ENCODE measurements at regions not wholly inside any gene's neighbourhood (a gene's known extent, or its start where the extent isn't known, plus 50 kb on each side); places are given as distances from the start of the nearest gene placed in this dataset.

DNA sequence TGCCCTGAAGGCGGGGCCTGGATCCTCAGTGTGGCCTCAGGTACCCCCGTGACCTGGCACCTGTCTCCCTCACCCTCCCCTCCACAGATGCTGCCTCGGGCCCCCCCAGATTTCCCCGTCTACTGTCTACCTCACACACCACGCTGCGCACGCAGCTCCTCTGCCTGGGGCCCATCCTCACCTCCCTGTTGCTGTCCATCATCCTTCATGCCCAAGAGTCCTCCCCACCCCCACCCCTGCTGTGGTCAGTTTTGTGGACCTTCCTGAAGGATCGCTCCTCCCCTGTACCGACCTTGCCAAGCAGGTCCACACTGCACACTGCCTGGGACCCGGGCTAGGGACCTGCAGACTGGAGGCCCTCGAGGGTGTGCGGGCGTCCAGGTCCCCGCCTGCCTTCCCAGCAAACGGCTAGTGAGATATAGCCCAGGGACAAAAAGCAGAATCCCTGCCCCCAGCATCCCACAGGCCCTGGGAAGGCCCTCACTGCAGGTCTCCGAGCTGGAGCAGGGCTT is 197.4 kb upstream of the DIO3 start:
- no peak for DNase-seq

DNA sequence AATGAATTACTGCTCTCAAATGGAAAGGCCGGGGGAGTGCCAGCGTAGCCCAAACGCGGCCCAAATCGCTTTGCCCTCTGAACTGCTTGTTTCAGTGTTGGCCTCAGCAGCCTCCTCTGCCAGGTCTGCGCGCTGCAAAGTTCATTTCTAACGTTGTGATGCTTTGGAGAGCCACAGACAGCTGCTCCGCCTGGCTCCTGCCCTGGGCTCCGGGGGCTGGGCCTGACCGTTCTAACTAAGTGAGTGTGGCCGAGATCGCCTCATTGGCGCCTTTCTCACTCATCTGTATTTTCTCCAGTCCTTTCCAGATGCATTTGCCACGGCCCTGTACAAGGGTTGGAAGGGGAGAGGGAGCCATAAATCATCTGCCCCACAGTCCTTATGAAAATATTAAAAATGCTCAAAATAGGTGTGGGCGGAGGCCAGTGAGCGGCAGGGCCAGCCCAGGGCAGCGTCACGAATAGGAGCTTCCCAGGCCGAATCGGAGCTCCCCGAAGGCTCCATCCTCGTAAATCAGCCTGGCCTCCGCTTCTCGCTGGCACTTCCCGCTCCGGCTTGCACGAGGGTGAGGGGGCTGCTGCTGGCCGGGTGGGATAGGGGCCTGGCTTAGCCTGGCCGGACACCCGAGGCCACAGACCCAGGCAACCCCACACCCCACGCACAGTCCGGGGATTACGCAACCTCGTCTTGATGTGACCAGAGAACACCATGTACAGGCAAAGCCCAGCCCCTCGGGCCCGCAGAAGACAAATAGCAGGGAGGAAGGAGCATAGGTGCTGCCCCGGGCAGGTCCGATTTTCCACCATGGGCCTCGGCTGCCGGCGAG is 196.6 kb upstream of the DIO3 start:
- no peak for DNase-seq

DNA sequence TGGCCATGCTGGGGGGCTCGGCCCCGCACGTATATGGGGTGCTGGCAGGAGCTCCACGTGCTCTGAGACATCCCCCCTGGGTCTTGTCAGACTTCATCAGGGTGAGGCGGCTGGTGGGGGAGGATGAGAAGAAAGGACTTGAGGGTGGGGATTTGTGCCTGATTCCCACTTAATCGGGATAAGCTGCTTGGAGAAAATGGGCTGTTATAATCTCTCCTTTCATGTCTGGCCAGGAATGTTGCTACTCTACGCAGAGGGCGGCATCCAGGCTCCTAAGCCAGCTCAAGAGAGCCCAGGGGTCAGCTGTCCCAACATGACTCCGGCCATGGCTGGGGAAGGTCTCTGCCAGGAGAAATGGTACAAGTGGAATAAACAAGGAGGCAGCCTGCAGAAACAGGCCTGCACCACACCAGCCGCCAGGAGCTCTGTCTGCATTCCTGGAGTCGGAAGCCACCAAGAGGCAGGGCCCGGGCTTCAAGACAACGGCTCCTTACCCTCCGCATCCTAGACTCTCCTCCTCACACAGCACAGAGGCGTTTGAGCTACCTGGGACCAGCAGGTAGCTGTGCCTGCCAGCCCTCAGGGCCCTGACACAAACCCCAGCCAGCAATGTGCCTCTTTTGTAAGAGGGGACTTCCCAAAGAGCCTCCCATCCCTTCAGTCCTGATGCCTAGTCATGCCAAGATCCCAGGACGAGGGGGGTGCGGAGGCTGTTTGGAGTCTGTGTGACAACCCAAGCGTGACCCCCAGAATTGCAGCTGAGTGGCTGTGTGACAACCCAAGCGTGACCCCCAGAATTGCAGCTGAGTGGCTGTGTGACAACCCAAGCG is 195.8 kb upstream of the DIO3 start:
- DNase-seq, result no peak

DNA sequence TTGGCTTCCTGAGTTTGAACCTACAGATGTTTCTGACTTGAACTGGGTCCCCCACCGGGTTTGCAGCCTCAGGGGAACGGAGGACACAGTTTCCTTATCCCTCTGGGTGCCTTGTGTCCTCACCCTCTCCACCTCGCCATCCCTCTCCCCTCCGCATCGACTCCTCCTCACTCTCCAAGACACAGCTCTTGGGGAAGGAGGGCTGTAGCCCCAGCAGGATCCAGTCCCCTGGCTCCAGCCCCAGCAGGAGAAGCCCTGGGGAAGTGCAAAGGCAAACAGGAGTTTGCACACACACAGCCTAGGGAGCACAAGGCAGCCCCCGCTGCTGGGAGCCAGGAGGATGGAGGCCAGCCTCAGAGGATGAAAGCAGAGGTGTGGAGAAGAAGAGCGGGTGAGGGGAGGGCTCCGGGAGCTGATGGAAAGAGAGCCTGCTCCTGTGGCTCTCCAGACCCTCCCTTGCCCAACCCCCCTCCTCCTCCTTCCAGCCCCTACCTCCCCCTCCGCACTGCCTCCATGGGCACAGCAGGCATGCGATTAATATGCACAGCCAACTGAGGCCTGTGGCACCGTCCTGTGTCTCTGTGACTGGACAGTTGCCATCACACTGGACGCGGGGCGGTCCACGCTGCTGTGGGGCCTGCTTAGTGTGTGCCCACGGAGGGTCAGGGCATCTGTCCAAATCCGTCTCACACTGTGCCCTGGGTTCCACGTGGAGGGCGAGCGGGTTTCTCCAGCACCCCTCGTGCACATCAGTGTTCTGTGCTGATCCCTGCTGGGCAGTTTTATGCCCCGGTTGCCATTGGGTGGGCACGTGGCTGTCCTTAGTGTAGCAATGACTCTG is 193.7 kb upstream of the DIO3 start:
- DNase-seq, result no peak

DNA sequence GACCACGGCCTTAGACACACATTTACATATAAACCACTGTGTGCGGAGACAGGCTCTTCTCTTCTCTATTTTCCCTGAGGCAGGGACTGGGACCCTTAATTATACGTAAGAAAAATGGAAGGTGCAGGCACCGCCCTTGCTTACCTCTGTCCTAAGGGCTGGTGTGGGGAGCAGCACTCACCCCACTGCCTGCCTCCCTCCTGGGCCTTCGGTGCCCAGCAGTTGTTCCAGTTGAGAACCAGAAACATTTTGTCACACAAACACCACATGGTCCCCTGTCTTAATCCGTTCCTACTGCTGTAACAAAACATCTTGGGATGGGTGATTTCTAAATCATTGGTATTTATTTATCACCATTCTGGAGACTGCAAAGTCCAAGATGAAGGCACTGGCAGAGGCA is 192.7 kb upstream of the DIO3 start:
- no peak for DNase-seq

DNA sequence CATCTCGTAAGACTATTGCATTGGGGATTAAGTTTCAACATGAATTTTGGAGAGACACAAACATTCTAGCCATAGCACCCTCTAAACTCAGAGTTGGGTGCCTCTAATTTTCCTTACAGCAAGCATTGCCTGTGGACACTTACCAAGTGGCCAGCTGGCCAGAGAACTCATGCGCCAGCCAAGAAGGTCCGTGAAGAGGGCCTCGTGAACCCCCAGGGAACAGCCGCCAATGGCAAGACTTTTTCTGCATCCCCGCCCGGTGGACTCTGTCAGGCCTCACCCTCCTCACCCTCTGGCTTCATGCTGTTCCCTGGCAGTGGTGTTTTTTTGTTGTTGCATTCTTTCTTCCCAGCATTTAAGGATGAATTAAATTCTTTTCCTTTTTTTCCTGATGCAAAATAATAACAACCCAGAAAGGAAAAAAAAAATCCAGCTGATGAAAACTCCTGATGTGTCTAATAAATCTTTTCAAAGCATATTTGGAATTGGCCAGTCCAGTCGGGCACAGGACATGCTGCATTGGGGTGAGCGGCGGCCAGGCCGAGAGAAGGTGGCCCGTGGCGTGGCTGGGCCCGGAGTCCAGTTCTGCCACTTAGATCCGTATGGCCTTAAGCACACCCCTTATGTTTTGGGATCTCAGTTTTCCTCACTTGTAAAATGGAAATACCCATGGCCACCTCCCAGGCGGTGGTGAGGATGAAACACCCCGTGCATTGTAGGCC is 191.9 kb upstream of the DIO3 start:
- no peak for DNase-seq

DNA sequence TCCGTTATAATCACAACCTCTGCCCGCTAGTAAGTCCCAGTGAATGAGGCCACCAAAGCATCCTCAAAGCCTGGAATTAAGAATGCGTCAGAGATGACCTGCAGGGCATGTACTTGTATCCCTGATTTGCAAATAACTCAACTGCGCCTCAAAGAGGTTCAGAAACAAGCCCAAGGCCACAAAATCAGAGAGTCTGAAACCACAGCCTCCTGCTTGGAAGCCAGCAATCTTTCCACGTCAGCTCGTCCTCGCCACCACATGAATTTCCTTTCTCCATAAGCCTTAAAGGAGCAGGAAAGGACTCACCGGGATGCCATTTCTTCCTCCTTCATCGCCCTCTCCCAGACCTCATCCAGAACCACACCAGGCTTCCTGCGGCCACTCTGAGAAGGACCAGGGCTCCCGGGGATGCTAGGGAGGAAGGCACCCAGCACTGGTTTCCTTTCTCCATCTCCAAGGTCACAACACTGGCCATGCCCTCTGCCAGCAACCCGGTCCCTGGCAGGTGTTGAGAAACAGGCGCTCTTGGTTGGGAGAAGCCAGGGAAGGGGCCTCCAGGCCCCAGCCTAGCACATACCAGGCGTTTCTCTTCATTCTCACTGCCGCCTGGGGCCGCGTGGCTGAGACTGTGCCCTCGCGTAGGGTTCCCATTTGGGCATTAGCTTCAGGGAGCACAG is 191.2 kb upstream of the DIO3 start:
- no peak for DNase-seq

DNA sequence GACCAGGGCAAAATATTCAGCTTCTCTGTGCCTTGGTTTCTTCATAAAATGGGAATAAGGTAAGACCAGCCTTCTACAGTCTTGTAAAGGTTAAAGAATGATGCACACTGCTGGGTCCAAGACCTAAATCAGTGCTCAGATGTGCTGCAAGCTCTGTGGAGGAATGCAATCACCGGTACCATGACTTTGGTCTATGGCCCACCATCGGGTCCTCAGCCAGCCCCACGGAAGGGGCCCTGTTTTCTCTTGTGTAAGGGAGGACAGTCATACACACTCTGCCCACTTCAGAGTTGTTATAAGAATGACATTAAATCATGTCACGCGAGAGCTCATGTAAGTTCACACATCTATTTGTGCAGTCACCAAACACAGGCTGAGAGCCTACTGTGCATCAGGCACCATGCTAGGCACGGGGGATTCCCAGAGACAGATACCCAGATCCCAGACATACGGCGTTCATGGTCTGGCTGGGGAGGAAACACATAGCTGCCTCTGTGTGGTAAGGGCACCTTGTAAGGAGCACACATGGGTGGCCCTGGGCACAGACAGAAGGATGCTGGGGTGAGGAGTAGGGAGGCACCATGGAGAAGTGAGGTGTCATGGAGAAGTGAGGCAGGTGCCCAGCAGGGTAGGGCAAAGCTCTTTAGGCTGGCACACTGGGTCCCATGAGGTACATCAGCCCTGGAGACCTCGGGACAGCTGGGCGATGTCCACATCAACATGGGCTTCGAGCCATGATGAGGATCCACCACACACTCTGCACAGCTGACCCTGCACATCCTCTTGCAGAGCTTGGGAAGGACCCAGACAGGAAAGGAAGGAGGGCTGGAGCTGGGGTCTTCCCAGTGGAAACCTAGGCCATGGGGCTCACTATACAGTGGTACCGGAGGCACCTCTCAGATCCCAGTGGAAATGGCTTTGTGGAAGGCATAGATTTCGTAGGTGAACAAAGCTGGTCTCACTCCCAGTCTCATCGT is 190.4 kb upstream of the DIO3 start:
- no peak for DNase-seq

DNA sequence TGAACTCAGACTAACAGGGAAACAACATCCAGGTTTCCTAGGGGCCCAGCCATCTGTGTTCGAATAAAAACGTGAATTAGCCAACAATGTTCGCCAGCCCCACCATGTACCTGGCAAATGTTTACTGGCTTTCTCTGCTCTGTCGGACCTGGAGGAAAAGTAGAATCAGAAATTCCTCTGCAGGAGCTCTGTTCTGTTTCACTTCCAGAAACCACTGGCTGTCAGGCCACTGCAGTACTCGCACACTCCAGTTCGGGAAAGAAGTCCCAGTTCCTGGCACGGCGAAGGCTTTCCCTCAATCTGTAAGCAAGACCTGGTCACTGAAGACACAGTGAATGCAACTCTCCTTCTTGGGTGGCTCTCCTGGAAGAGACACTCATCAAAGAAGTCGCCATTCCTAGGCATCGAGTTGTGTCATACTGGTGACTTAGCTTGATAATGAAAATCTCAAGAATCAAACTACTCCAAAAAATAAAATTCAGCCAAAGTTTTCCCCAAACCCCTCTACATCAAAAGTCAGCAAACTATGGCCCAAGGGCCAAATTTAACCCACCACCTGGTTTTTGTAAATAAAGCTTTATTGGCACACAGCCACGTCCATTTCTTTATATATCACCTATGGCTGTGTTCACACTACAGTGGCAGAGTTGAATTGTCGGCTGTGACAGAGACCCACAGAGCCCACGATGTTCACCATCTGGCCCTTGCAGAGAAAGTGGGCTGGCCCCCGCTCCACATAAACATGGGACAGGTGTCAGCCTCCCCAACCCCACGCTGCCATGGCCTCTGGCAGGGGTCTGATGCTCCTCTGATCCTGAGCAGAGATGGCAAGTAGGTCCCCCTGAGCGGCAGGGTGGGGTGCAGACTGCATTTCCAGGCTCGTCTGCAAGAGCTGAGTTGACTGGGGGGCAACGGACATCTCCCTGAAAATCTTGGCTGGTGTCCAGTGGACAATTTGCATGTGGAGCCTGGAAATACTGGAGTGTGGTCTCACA is 189.2 kb upstream of the DIO3 start:
- DNase-seq, result no peak

DNA sequence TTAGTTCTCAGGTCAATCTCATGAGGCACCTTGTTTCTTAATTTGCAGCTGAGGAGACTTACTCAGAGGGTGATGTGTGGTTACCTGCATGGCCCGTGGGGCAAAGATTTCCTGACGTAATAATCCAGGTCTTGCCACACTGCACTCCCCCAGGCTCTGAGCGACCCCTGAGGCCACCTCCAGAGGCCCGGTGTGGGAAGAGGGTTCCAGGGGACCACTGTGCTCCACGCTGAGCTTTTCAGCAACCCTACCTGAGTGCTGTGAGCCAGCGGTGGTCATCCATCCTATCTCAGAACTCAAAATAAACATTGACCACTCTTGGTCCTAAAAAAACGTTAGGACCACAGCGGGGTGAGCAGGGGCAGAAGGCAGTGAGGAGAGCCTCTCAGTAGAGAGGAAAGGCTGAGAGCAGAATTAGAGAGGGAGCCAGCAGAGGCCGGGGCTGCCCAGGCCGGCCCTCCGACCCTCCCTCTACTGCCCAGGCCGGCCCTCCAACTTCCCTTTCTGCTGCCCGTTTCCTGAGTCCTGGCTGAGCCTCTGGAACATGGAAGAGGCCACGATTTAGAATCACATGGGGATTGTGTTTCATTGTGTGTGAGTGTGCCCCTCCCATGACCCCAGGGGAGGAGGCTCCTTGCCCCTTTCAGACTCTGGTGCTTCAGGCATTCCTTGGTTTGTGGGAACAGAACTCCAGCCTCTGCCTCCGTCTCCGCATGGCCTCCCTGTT is 188.2 kb upstream of the DIO3 start:
- no peak for DNase-seq

DNA sequence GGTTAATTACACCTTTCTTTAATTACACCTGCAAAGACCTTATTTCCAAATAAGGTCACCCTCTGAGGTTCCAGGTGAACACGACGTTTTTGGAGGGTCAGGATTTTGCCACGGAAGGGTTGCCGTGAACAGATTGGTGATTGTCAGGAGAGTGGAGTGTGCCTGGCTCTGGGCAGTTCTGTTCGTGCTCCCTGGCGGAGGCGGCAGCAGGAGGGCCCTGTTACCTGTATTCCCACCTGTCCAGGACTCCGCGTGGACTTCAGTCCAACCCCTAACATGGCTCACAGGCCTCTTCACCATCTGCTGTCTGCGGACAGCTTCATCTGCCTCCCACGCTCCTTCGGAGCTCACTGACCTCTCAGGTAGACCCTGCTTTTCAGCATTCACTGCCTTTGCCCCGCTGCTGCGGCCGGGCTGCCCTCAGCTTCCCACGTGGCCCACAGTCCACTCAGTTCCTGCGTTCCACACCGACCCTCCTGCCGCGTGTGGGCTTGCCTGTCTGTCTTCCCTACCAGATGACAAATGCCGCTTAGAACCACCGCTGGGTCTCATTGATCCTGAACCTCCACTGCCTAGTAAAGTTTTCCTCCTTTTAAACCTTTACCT is 187.5 kb upstream of the DIO3 start:
- DNase-seq, result no peak

DNA sequence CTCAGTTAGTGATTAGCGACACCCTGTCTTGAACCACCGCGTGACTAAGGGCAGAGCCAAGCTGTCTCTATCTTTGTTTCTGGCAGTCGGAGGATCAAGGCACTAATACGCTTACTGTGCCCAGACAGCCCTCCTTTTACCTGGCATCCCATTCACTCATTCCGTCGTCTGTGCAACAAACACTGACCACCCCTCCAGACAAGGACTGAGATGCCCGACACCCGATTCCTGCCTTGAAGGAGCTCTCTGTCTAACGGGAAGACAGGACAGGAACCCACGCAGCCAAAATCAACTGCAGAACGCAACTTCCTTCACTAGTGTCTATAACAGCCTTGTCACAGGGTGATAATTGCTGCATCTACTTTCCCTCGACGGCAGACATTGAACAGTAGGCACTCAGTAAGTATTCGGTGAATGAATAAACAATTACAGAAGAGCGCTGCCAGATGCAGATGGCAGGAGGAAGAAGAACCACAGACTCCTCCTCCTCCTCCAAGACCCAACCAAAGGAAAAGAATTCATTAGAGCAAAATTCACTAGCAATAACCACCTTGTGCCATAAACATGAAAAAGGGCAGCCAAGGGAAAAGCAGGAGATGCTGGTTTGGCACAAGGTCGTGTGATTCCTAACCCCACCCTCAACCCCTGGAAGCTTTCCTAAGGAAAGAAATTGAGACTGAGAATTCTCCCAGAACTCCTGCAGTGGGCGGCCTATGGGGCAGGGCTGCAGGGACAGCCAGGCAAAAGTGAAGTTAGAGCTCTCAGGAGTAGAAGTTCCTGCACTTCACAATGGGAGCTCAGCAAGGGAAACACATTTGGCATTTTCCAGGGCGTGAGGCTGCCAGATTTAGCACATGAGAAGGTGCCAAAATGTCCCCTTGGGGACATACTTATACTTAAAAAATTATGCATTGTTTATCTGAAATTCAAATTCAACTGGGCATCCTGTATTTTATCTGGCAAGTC is 186.6 kb upstream of the DIO3 start:
- DNase-seq, result no peak

DNA sequence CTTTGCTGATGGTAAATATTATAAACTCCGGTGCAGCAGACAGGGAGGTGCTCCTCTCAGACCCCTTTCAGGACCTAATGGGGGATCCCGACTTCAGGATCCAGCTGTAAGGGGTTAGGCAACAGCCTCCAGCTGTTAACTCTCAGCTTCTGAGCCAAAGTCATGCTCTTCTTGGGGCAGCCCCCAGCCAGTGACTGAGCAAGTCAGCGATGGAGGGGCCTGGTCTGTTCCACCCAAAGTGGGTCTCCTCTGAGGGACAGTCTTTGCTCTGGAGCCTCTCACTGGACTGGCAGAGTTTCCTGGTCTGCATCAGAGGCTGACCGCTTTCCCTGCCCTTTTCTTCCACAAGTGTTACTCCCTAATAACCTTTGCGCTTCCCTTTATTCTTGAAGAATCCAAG is 184.2 kb upstream of the DIO3 start:
- DNase-seq, result no peak

DNA sequence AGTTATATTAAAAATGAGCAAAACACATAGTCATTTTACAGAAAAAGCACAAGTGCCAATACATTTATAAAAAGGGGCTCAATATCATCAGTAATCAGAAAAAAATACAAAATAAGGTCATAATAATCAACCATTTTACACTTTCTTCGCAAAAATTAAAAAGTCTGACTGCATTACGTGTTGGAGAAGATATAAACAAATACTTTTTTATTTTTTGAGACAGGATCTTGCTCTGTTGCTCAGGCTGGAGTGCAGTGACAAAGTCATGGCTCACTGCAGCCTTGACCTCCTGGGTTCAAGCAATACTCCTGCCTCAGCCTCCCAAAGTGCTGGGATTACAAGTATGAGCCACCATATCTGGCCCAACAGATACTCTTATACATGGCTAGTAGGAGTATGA is 181.5 kb upstream of the DIO3 start:
- DNase-seq, result no peak

DNA sequence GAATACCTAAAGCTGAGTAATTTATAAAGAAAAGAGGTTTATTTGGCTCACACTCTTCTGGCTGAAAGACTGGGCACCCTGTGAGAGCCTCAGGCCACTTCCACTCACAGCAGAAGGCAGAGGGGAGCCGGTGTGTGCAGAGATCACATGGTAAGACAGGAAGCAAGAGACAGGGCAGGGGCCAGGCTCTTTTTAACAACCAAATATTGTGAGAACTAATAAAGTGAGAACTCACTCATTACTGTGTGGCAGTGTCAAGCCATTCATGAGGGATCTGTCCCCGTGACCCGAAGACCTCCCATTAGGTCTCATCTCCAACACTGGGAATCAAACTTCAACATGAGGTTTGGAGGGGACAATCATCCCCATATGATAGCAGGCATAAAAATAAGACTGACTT is 180.8 kb upstream of the DIO3 start:
- DNase-seq, result no peak

DNA sequence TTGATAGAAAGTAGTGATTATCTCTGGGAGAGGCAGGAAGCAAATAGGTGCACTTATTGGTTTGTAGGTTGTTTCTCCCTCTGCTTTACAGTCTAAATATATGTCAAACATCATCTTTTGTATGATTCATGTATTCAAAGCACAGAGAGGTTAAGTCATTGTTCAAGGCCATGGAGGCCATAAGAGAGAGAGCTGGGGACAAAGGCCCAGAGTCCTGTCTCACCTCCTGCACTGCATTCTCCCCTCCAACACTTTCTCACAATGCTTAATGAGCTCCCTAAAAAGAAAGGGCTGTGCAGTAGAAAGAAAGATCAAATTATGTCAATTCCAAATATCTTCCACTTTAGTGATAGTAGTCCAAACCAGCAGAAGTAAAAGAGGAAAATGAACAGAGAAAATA is 180.4 kb upstream of the DIO3 start:
- no peak for DNase-seq

All from DMS153 (cell line).